ENCODE measurements at regions not wholly inside any gene's neighbourhood (a gene's known extent, or its start where the extent isn't known, plus 50 kb on each side); places are given as distances from the start of the nearest gene placed in this dataset.

DNA sequence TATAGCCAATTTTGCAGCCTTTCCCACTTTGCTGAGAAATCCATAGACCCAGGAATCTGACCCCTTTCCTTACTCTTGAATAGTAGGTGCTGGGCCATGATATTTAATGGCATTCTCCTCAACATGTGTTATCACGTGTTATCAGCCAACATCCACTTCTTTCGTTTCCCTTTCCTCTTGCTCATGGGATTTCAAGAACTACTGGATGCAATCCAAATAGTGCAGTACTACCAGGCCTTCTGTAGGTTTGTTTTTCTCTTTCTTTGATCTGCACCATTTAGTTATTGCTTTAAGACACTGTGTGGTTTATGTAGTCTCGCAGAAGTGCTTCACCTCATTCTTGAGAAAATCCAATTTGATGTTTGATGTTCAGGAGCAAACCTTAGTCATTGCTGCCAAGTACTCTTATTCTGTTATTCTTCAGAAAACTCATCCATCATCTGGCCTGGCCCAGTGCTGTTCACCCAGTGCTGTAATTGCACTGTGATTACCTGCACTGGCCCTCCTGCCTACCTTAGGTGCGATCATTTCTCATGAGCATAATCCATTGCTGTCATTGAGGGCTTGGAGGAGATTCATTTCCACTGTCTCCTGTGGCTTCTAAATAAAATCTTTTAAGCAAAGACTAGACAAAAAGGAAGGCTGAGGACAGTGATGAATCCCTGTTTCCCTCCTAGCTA, 315.3 kb downstream of the BMPER start:
- H3K4me1 ChIP-seq (ENCODE audit: insufficient read depth, low read length) = no peaks in the 10 kb centered on the region
- ATAC-seq (no peak), DNase-seq (no peak)
- ChIA-PET CTCF (no interaction called here), POLR2A (ENCODE audit: unreplicated experiment) (no interaction called here)
- H4K20me1 ChIP-seq (ENCODE audit: low read length) = no peaks in the 10 kb centered on the region
- no peak overlapping the region for H3K4me2 ChIP-seq (ENCODE audit: low read length)
- H3K9me2 ChIP-seq (replicated peaks; ENCODE audit: low read length) = no peaks in the 10 kb centered on the region
- no peak overlapping the region for H3K9ac ChIP-seq (ENCODE audit: low read length)
- intact Hi-C loops (cut with micrococcal nuclease) = no loop called here
- no peaks in the 10 kb centered on the region for H3K36me3 ChIP-seq (ENCODE audit: low read depth, low read length)
- TF ChIP-seq EZH2phosphoT487 (IDR thresholded peaks at IDR 0.05; ENCODE audit: borderline replicate concordance, low read length) = no peak
- TF ChIP-seq, protein P1, sequence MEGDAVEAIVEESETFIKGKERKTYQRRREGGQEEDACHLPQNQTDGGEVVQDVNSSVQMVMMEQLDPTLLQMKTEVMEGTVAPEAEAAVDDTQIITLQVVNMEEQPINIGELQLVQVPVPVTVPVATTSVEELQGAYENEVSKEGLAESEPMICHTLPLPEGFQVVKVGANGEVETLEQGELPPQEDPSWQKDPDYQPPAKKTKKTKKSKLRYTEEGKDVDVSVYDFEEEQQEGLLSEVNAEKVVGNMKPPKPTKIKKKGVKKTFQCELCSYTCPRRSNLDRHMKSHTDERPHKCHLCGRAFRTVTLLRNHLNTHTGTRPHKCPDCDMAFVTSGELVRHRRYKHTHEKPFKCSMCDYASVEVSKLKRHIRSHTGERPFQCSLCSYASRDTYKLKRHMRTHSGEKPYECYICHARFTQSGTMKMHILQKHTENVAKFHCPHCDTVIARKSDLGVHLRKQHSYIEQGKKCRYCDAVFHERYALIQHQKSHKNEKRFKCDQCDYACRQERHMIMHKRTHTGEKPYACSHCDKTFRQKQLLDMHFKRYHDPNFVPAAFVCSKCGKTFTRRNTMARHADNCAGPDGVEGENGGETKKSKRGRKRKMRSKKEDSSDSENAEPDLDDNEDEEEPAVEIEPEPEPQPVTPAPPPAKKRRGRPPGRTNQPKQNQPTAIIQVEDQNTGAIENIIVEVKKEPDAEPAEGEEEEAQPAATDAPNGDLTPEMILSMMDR (conservative IDR thresholded peaks at IDR 0.05; ENCODE audit: low read depth, low read length) = no peak
- TF ChIP-seq EZH2 (IDR thresholded peaks at IDR 0.05; ENCODE audit: low read length, unreplicated experiment) = no peak
- H3K4me3 ChIP-seq (ENCODE audit: low read length) = no peak overlapping the region
- H2AFZ ChIP-seq (ENCODE audit: low read length) = no peak overlapping the region
- H3K27ac ChIP-seq (ENCODE audit: low read length) = no peak overlapping the region
- H3K9me3 ChIP-seq (ENCODE audit: low read length) = no peaks in the 10 kb centered on the region
- BruUV-seq (replicated peaks) = no TSS peak
- no peaks in the 10 kb centered on the region for H3K79me2 ChIP-seq (ENCODE audit: low read length)
- no peaks in the 10 kb centered on the region for H3F3A ChIP-seq (ENCODE audit: low read length, unreplicated experiment)
- peaks cover 2% of the 10 kb centered on the region; the same call in 1 of the 2 replicates for H3K27me3 ChIP-seq (ENCODE audit: low read length)

DNA sequence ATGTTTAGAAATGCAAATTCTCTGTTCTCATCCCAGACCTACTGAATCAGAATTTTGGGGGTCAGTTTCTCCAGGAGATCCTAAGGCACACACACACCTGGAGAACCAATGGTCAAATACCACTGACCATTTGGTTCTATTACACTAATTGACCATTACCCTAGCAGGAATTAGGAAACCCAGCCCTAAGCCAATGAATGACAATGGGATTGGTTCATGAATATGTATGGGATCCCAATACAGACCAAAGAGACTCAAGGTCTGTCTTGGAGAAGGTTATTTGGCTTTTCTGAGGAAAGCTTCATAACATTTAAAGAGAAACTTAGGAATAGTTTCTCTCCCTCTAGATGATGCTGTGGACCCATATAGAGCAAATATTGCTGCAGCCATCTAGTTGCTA, 317.0 kb downstream of the BMPER start:
- H3K9me2 ChIP-seq (replicated peaks; ENCODE audit: low read length) = no peaks in the 10 kb centered on the region
- intact Hi-C loops (cut with micrococcal nuclease) = no loop called here

DNA sequence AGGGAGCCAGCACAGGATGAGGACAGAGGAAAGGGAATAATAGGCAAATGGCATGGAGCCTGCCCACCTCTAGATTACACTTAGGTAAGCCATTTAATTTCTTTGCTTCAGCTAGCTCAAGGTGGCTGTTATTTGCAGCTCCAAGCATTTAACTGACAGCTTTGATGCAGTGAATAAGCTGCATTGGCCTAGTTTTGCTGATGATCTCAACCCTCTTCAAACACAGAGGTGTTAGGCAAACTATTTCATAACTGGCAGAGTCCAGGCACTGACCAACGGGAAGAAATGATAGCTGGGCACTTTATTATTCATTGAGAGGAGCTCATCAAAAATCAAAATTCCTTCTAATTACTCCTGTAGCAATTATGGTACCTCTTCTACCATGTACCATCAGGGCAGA, 317.4 kb downstream of the BMPER start:
- Histone ChIP-seq H3K9me2 (replicated peaks; ENCODE audit: low read length) (no peaks in the 10 kb centered on the region), H2AFZ (ENCODE audit: low read length) (no peak overlapping the region), H3K79me2 (ENCODE audit: low read length) (no peaks in the 10 kb centered on the region), H4K20me1 (ENCODE audit: low read length) (no peaks in the 10 kb centered on the region), H3K9ac (ENCODE audit: low read length) (no peak overlapping the region), H3K4me1 (ENCODE audit: insufficient read depth, low read length) (no peaks in the 10 kb centered on the region), H3K4me3 (ENCODE audit: low read length) (no peak overlapping the region), H3F3A (ENCODE audit: low read length, unreplicated experiment) (no peaks in the 10 kb centered on the region), H3K4me2 (ENCODE audit: low read length) (no peak overlapping the region), H3K36me3 (ENCODE audit: low read depth, low read length) (no peaks in the 10 kb centered on the region), H3K9me3 (ENCODE audit: low read length) (no peaks in the 10 kb centered on the region), H3K27me3 (ENCODE audit: low read length) (no peaks in the 10 kb centered on the region), H3K27ac (ENCODE audit: low read length) (no peak overlapping the region)
- CTCF ChIA-PET = no interaction called here
- DNase-seq = no peak
- TF ChIP-seq EZH2phosphoT487 (IDR thresholded peaks at IDR 0.05; ENCODE audit: borderline replicate concordance, low read length) = no peak
- TF ChIP-seq, protein P1 (conservative IDR thresholded peaks at IDR 0.05; ENCODE audit: low read depth, low read length) = no peak
- no peak for TF ChIP-seq EZH2 (IDR thresholded peaks at IDR 0.05; ENCODE audit: low read length, unreplicated experiment)
- no TSS peak for BruUV-seq (replicated peaks)
- no peak for ATAC-seq
- POLR2A ChIA-PET (ENCODE audit: unreplicated experiment) = no interaction called here
- intact Hi-C loops (cut with micrococcal nuclease) = no loop called here

More for the DNA sequence above, 317.0 kb downstream of the BMPER start:
- Histone ChIP-seq H3K79me2 (ENCODE audit: low read length) (no peaks in the 10 kb centered on the region), H2AFZ (ENCODE audit: low read length) (no peak overlapping the region), H3K9me3 (ENCODE audit: low read length) (no peaks in the 10 kb centered on the region), H3K4me2 (ENCODE audit: low read length) (no peak overlapping the region), H3F3A (ENCODE audit: low read length, unreplicated experiment) (no peaks in the 10 kb centered on the region), H3K27ac (ENCODE audit: low read length) (no peak overlapping the region), H3K4me1 (ENCODE audit: insufficient read depth, low read length) (no peaks in the 10 kb centered on the region), H4K20me1 (ENCODE audit: low read length) (no peaks in the 10 kb centered on the region), H3K36me3 (ENCODE audit: low read depth, low read length) (no peaks in the 10 kb centered on the region), H3K4me3 (ENCODE audit: low read length) (no peak overlapping the region), H3K9ac (ENCODE audit: low read length) (no peak overlapping the region), H3K27me3 (ENCODE audit: low read length) (no peaks in the 10 kb centered on the region)
- ATAC-seq (no peak), DNase-seq (no peak)
- TF ChIP-seq EZH2phosphoT487 (IDR thresholded peaks at IDR 0.05; ENCODE audit: borderline replicate concordance, low read length) = no peak
- TF ChIP-seq, protein P1 (conservative IDR thresholded peaks at IDR 0.05; ENCODE audit: low read depth, low read length) = no peak
- no peak for TF ChIP-seq EZH2 (IDR thresholded peaks at IDR 0.05; ENCODE audit: low read length, unreplicated experiment)
- no TSS peak for BruUV-seq (replicated peaks)
- POLR2A ChIA-PET (ENCODE audit: unreplicated experiment) = no interaction called here
- CTCF ChIA-PET = no interaction called here

All from PC-3 (cell line).